ENCODE measurements at regions not wholly inside any gene's neighbourhood (a gene's known extent, or its start where the extent isn't known, plus 50 kb on each side); places are given as distances from the start of the nearest gene placed in this dataset.
A peak's percentile ranks its signal among the peaks of the same experiment; 100 is the strongest.

DNA sequence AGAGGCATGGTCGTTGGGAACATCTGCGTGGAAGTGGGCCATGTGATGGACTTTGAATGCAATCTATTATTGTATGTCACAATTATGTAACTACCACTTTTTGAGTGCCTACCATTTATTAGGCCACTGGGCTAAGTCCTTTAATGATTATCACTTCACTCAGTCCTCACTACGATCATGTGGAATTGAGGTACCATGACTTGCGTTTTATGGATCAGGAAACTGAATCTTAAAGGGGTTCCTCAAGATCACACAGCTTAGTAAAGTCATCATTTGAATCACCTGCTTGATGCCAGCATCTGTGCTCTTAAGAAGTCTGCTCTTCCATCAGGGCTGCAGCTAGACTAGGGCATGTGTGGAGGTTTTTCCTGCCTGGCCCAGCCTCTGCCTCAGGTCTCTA is 136.7 kb downstream of the DAD1 start:
- FAIRE-seq (no peak), ATAC-seq (no peak), DNase-seq (ENCODE audit: low spot score) (no peak)
- no TSS peak for BruUV-seq (replicated peaks)
- no peaks in the 10 kb centered on the region for H3K79me2 ChIP-seq (ENCODE audit: insufficient read depth, low read length)
- POLR2A ChIA-PET: no interaction called here
- H4K20me1 ChIP-seq (ENCODE audit: insufficient read depth, low read length): no peaks in the 10 kb centered on the region
- TF ChIP-seq NFE2L2 (IDR thresholded peaks at IDR 0.05; ENCODE audit: low read length) (peak; percentile 80), SMYD3 (CRISPR knock-in tag; IDR thresholded peaks at IDR 0.05) (no peak)
- in situ Hi-C loops (cut with HindIII; ENCODE audit: extremely low pct_ligation_motif_present, low pct_unique_long_range_greater_than_20kb) (no loop called here), intact Hi-C loops (cut with micrococcal nuclease; ENCODE audit: unreplicated experiment) (no loop called here)
- no peak overlapping the region for H3K4me3 ChIP-seq (replicated peaks in 1 of 3; ENCODE audit: insufficient read depth in 1 of 3, low read depth in 2 of 3, low read length in 3 of 3)
- H3K9ac ChIP-seq (ENCODE audit: insufficient read depth, low read depth, low read length): no peak overlapping the region
- no peak overlapping the region for H3K4me2 ChIP-seq (ENCODE audit: low read depth, low read length)
- H3K9me3 ChIP-seq (ENCODE audit: low read length): no peaks in the 10 kb centered on the region
- H3K27me3 ChIP-seq (ENCODE audit: control insufficient read depth in 1 of 2, insufficient read depth in 2 of 2, low read length in 2 of 2): no peaks in the 10 kb centered on the region; a peak in 1 of 5 replicates
- H3K4me1 ChIP-seq (ENCODE audit: insufficient read depth, low read length): no peaks in the 10 kb centered on the region
- 22% methylated on average over 4 of the region's 4 CpGs for WGBS (ENCODE audit: low lambda C conversion rate)
- no peak overlapping the region for H3K27ac ChIP-seq (ENCODE audit: extremely low read length, insufficient read depth, low read length)
- no peaks in the 10 kb centered on the region for H3K36me3 ChIP-seq (replicated peaks in 1 of 2; ENCODE audit: control insufficient read depth in 1 of 2, insufficient read depth in 2 of 2, low read length in 2 of 2)
- H2AFZ ChIP-seq (ENCODE audit: low read length): no peak overlapping the region
- CTCF ChIA-PET (ENCODE audit: low intra/inter-chr PET ratio, low total read pairs): no interaction called here

DNA sequence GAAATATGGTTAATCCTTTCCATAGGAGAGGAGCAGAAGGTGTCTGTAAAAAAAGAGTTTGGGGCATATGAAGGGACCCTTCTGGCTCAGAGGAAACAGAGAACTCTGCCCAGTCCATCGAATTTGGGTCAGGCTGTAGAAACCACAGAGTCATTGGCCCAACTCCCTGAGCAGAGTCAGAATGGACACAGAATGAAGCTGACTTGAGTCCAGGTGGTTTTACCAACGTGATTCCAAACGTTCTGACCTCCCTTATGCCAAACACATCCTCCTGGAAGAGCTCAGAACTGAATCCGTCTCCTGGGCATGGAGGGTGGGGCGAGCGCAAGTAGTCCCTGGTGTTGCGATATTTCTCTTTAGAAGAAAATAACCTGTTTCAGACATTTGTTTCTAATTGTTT is 138.8 kb downstream of the DAD1 start:
- no peak for ATAC-seq
- no peak overlapping the region for H2AFZ ChIP-seq (ENCODE audit: low read length)
- 35% methylated on average over 7 of the region's 7 CpGs for WGBS (ENCODE audit: low lambda C conversion rate)
- CTCF ChIA-PET (ENCODE audit: low intra/inter-chr PET ratio, low total read pairs): no interaction called here
- no peak overlapping the region for H3K27ac ChIP-seq (ENCODE audit: extremely low read length, insufficient read depth, low read length)
- DNase-seq (ENCODE audit: low spot score): no peak
- no peak overlapping the region for H3K9ac ChIP-seq (ENCODE audit: insufficient read depth, low read depth, low read length)
- no peaks in the 10 kb centered on the region for H3K79me2 ChIP-seq (ENCODE audit: insufficient read depth, low read length)
- H3K4me3 ChIP-seq (replicated peaks in 1 of 3; ENCODE audit: insufficient read depth in 1 of 3, low read depth in 2 of 3, low read length in 3 of 3): no peak overlapping the region
- no peaks in the 10 kb centered on the region; a peak in 1 of 5 replicates for H3K27me3 ChIP-seq (ENCODE audit: control insufficient read depth in 1 of 2, insufficient read depth in 2 of 2, low read length in 2 of 2)
- H3K4me2 ChIP-seq (ENCODE audit: low read depth, low read length): no peak overlapping the region
- in situ Hi-C loops (cut with HindIII; ENCODE audit: extremely low pct_ligation_motif_present, low pct_unique_long_range_greater_than_20kb): no loop called here
- no peaks in the 10 kb centered on the region for H3K36me3 ChIP-seq (replicated peaks in 1 of 2; ENCODE audit: control insufficient read depth in 1 of 2, insufficient read depth in 2 of 2, low read length in 2 of 2)
- no peaks in the 10 kb centered on the region for H3K9me3 ChIP-seq (ENCODE audit: low read length)
- H4K20me1 ChIP-seq (ENCODE audit: insufficient read depth, low read length): no peaks in the 10 kb centered on the region
- intact Hi-C loops (cut with micrococcal nuclease; ENCODE audit: unreplicated experiment): no loop called here
- no TSS peak for BruUV-seq (replicated peaks)
- no peaks in the 10 kb centered on the region for H3K4me1 ChIP-seq (ENCODE audit: insufficient read depth, low read length)
- POLR2A ChIA-PET: no interaction called here
- FAIRE-seq: no peak
- TF ChIP-seq PCBP2 (optimal IDR thresholded peaks at IDR 0.05; ENCODE audit: low read depth, low read length, poor library complexity, severe bottlenecking): no peak
- no peak for TF ChIP-seq SP5 (CRISPR knock-in tag; IDR thresholded peaks at IDR 0.05; ENCODE audit: borderline replicate concordance, low read depth)
- no peak for TF ChIP-seq RBM39 (IDR thresholded peaks at IDR 0.05; ENCODE audit: low read depth, low read length, poor library complexity, severe bottlenecking)
- TF ChIP-seq, protein P1, sequence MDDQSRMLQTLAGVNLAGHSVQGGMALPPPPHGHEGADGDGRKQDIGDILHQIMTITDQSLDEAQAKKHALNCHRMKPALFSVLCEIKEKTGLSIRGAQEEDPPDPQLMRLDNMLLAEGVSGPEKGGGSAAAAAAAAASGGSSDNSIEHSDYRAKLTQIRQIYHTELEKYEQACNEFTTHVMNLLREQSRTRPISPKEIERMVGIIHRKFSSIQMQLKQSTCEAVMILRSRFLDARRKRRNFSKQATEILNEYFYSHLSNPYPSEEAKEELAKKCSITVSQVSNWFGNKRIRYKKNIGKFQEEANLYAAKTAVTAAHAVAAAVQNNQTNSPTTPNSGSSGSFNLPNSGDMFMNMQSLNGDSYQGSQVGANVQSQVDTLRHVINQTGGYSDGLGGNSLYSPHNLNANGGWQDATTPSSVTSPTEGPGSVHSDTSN (CRISPR knock-in tag; IDR thresholded peaks at IDR 0.05; ENCODE audit: borderline replicate concordance): no peak
- TF ChIP-seq, protein P2, sequence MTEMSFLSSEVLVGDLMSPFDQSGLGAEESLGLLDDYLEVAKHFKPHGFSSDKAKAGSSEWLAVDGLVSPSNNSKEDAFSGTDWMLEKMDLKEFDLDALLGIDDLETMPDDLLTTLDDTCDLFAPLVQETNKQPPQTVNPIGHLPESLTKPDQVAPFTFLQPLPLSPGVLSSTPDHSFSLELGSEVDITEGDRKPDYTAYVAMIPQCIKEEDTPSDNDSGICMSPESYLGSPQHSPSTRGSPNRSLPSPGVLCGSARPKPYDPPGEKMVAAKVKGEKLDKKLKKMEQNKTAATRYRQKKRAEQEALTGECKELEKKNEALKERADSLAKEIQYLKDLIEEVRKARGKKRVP (CRISPR knock-in tag; IDR thresholded peaks at IDR 0.05): no peak
- TF ChIP-seq ZNF83 (CRISPR knock-in tag; IDR thresholded peaks at IDR 0.05; ENCODE audit: borderline replicate concordance): no peak
- no peak for TF ChIP-seq HNRNPL (IDR thresholded peaks at IDR 0.05; ENCODE audit: low read depth, low read length)
- no peak for TF ChIP-seq SNAPC2 (CRISPR knock-in tag; IDR thresholded peaks at IDR 0.05)
- TF ChIP-seq TEAD3 (CRISPR knock-in tag; optimal IDR thresholded peaks at IDR 0.05; ENCODE audit: borderline replicate concordance): no peak
- no peak for TF ChIP-seq AGO2 (optimal IDR thresholded peaks at IDR 0.05; ENCODE audit: low read depth, low read length)
- no peak for TF ChIP-seq HDAC1 (CRISPR knock-in tag; IDR thresholded peaks at IDR 0.05)
- no peak for TF ChIP-seq ZSCAN31 (CRISPR knock-in tag; IDR thresholded peaks at IDR 0.05; ENCODE audit: low read depth)

All from HepG2 (cell line).